ENCODE measurements at regions not wholly inside any gene's neighbourhood (a gene's known extent, or its start where the extent isn't known, plus 50 kb on each side); places are given as distances from the start of the nearest gene placed in this dataset.
"Not testable (repeated sequence)": the region's sequence is repeated elsewhere in the genome, so short reads cannot be mapped to it uniquely, and the experiment has no call there.

DNA sequence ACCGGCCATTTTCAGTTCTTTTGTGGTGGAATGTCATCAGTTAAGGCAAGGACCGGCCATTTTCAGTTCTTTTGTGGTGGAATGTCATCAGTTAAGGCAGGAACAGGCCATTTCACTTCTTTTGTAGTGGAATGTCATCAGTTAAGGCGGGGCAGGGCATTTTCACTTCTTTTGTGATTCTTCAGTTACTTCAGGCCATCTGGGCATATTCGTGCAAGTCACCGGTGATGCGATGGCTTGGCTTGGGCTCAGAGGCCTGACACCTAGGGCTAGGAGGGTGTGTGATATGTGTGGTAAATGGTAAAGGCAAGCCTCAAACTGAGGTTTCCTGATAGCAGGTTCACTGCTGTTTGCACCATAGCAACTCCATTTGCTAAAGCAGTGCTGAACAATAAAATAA is 293.2 kb upstream of the SEMA6A start:
- not testable (repeated sequence) for TF ChIP-seq POLR2A (IDR thresholded peaks at IDR 0.05)
- TF ChIP-seq, protein P1, sequence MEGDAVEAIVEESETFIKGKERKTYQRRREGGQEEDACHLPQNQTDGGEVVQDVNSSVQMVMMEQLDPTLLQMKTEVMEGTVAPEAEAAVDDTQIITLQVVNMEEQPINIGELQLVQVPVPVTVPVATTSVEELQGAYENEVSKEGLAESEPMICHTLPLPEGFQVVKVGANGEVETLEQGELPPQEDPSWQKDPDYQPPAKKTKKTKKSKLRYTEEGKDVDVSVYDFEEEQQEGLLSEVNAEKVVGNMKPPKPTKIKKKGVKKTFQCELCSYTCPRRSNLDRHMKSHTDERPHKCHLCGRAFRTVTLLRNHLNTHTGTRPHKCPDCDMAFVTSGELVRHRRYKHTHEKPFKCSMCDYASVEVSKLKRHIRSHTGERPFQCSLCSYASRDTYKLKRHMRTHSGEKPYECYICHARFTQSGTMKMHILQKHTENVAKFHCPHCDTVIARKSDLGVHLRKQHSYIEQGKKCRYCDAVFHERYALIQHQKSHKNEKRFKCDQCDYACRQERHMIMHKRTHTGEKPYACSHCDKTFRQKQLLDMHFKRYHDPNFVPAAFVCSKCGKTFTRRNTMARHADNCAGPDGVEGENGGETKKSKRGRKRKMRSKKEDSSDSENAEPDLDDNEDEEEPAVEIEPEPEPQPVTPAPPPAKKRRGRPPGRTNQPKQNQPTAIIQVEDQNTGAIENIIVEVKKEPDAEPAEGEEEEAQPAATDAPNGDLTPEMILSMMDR (IDR thresholded peaks at IDR 0.05) = not testable (repeated sequence)
